Astrocyte (in vitro differentiated cells and primary cell): ENCODE measurements at regions not wholly inside any gene's neighbourhood (a gene's known extent, or its start where the extent isn't known, plus 50 kb on each side); places are given as distances from the start of the nearest gene placed in this dataset.

Experiments
- DNase-seq: peaks from one replicate; pipeline ENCODE4 v3.0.0-alpha.2; 2010; ENCODE audit warnings: low read depth
- FAIRE-seq: peaks from 2 replicates; lab custom pipeline; 2011; peaks lifted over from hg19 to GRCh38; lab: Jason Lieb, UNC
- H2AFZ ChIP-seq: 2 replicates; pipeline ENCODE4 v1.6.0; 2012; ENCODE audit warnings: low read depth, low read length, inconsistent platforms
- H3K27ac ChIP-seq: 2 replicates; pipeline ENCODE4 v1.5.1; 2011; ENCODE audit warnings: low read depth, low read length, inconsistent platforms
- H3K27me3 ChIP-seq: 2 replicates; pipeline ENCODE4 v1.6.0; 2011; ENCODE audit warnings: low read length, inconsistent platforms; ENCODE audit not compliant: insufficient read depth
- H3K36me3 ChIP-seq: 2 replicates; pipeline ENCODE4 v1.5.1; 2011; ENCODE audit warnings: low read length, inconsistent platforms; ENCODE audit not compliant: insufficient read depth
- H3K4me1 ChIP-seq: 2 replicates; pipeline ENCODE4 v1.5.1; 2011; ENCODE audit warnings: low read length, inconsistent platforms; ENCODE audit not compliant: insufficient read depth
- H3K4me2 ChIP-seq: 2 replicates; pipeline ENCODE4 v1.6.0; 2012; ENCODE audit warnings: low read length, inconsistent platforms
- H3K4me3 ChIP-seq: 2 replicates; pipeline ENCODE4 v1.5.1; 2011; ENCODE audit warnings: low read depth, mild to moderate bottlenecking, low read length, inconsistent platforms; ENCODE audit not compliant: insufficient read depth
- H3K79me2 ChIP-seq: 2 replicates; pipeline ENCODE4 v1.6.0; 2012; ENCODE audit warnings: mild to moderate bottlenecking, low read length, inconsistent platforms; ENCODE audit not compliant: insufficient read depth
- H3K9ac ChIP-seq: 2 replicates; pipeline ENCODE4 v1.6.0; 2012; ENCODE audit warnings: mild to moderate bottlenecking, low read length, inconsistent platforms
- H3K9me3 ChIP-seq: 2 replicates; pipeline ENCODE4 v1.5.1; 2012; ENCODE audit warnings: low read depth, mild to moderate bottlenecking, low read length, inconsistent platforms; ENCODE audit not compliant: insufficient read depth
- H4K20me1 ChIP-seq: 2 replicates; pipeline ENCODE4 v1.6.0; 2012; ENCODE audit warnings: low read length, inconsistent platforms; ENCODE audit not compliant: insufficient read depth
- H3K27ac Mint-ChIP-seq: one replicate; pipeline ENCODE4 v1.8.0; 2021; ENCODE audit warnings: mild to moderate bottlenecking, mixed read lengths; ENCODE audit not compliant: unreplicated experiment
- H3K27me3 Mint-ChIP-seq: one replicate; pipeline ENCODE4 v1.8.0; 2021; ENCODE audit warnings: low read depth, mixed read lengths; ENCODE audit not compliant: unreplicated experiment
- H3K36me3 Mint-ChIP-seq: one replicate; pipeline ENCODE4 v1.8.0; 2021; ENCODE audit warnings: low read depth, mixed read lengths; ENCODE audit not compliant: unreplicated experiment
- H3K4me1 Mint-ChIP-seq: one replicate; pipeline ENCODE4 v1.8.0; 2021; ENCODE audit warnings: low read depth, mixed read lengths; ENCODE audit not compliant: unreplicated experiment
- H3K4me3 Mint-ChIP-seq: one replicate; pipeline ENCODE4 v1.8.0; 2021; ENCODE audit warnings: mild to moderate bottlenecking, moderate library complexity, mixed read lengths; ENCODE audit not compliant: unreplicated experiment
- H3K9me3 Mint-ChIP-seq: one replicate; pipeline ENCODE4 v1.8.0; 2021; ENCODE audit warnings: mild to moderate bottlenecking, mixed read lengths; ENCODE audit not compliant: unreplicated experiment
- EZH2 ChIP-seq: IDR thresholded peaks from 2 replicates; pipeline ENCODE4 v1.6.1; 2012; ENCODE audit warnings: mild to moderate bottlenecking, low read length, inconsistent platforms; ENCODE audit not compliant: insufficient read depth
- TF ChIP-seq, protein P1 (sequence below): IDR thresholded peaks from 2 replicates; pipeline ENCODE4 v1.5.1; 2011; ENCODE audit warnings: low read depth, mild to moderate bottlenecking, inconsistent platforms, low read length, moderate library complexity; ENCODE audit not compliant: insufficient read depth

DNA sequence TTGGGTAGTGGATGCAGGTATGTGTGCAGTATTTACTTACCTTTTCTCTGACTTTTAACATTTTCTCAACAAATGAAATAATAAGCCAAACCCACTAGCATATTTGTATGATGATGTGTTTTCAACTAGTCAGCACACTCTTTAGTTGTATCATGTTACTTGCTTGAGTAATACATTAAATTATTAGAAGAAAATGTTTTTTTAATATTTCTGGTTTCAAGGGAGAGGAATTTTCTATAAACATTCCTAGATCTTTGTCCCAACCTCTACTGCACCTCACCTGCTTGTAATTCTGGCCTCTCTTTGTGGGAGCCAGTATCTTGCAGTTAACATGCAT, 161.8 kb upstream of the CBLB start:
- peak; percentile 72 for FAIRE-seq
- Histone ChIP-seq H3K4me1 (no peaks in the 10 kb centered on the region), H3K79me2 (no peaks in the 10 kb centered on the region), H3K27me3 (no peaks in the 10 kb centered on the region), H4K20me1 (no peaks in the 10 kb centered on the region), H3K36me3 (no peaks in the 10 kb centered on the region), H3K9me3 (no peaks in the 10 kb centered on the region), H2AFZ (no peak overlapping the region), H3K27ac (peak overlapping the region; percentile 35), H3K9ac (no peak overlapping the region), H3K4me2 (peak overlapping the region; percentile 24), H3K4me3 (no peak overlapping the region)
- no peak for TF ChIP-seq EZH2
- TF ChIP-seq, protein P1, sequence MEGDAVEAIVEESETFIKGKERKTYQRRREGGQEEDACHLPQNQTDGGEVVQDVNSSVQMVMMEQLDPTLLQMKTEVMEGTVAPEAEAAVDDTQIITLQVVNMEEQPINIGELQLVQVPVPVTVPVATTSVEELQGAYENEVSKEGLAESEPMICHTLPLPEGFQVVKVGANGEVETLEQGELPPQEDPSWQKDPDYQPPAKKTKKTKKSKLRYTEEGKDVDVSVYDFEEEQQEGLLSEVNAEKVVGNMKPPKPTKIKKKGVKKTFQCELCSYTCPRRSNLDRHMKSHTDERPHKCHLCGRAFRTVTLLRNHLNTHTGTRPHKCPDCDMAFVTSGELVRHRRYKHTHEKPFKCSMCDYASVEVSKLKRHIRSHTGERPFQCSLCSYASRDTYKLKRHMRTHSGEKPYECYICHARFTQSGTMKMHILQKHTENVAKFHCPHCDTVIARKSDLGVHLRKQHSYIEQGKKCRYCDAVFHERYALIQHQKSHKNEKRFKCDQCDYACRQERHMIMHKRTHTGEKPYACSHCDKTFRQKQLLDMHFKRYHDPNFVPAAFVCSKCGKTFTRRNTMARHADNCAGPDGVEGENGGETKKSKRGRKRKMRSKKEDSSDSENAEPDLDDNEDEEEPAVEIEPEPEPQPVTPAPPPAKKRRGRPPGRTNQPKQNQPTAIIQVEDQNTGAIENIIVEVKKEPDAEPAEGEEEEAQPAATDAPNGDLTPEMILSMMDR = no peak
- H3K4me3 Mint-ChIP-seq = no peak overlapping the region
- peaks cover 4% of the 10 kb centered on the region for H3K27me3 Mint-ChIP-seq
- H3K4me1 Mint-ChIP-seq = peaks cover 3% of the 10 kb centered on the region
- no peaks in the 10 kb centered on the region for H3K36me3 Mint-ChIP-seq
- H3K27ac Mint-ChIP-seq = no peak overlapping the region
- DNase-seq = peak; percentile 60
- H3K9me3 Mint-ChIP-seq = no peaks in the 10 kb centered on the region

DNA sequence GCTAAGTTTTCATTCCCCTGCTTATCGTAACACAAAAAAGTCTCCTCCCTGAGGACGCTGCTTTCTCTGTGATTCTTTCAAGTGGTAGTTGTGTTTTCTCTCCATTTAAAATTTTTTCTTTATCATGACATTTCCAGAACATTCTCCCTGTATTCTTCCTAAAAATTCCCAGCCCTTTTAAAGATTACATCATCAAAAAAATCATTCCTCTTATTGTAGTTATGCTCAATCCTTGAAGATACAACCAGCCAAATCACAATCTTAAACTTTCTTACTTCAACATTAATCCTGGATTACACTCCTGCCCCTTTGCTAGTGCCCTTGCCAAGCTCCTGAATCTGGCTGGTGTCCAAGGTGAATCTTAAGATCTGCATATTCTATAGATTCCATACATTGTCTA, 163.7 kb upstream of the CBLB start:
- Histone ChIP-seq H3K4me1 (no peaks in the 10 kb centered on the region), H3K9me3 (no peaks in the 10 kb centered on the region), H3K4me2 (no peak overlapping the region), H3K27ac (no peak overlapping the region), H3K4me3 (no peak overlapping the region), H3K79me2 (no peaks in the 10 kb centered on the region), H3K9ac (no peak overlapping the region), H2AFZ (no peak overlapping the region), H4K20me1 (no peaks in the 10 kb centered on the region), H3K27me3 (no peaks in the 10 kb centered on the region), H3K36me3 (no peaks in the 10 kb centered on the region)
- Mint-ChIP-seq H3K36me3 (no peaks in the 10 kb centered on the region), H3K27me3 (peaks cover 4% of the 10 kb centered on the region), H3K4me3 (no peak overlapping the region), H3K27ac (no peak overlapping the region), H3K9me3 (no peaks in the 10 kb centered on the region), H3K4me1 (peaks cover 3% of the 10 kb centered on the region)
- DNase-seq (no peak), FAIRE-seq (peak; percentile 56)
- no peak for TF ChIP-seq EZH2
- TF ChIP-seq, protein P1 = no peak

DNA sequence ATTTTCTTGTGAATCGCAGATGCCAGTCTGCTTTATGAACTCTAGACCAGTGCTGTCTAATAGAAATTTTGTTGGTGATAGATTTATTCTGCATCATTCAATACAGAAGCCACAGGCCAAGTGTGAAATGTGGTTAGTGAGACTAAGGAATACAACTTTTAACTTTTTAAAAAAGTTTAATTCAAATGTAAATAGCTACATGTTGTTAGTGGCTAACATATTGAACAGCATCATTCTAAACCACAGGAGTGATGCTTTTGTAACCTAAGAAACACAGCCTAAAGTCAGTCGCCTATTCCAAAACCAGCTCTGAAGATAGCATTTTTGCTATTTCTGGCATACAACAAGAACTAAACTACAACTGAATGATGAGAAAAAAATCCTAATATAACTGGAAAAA, 164.8 kb upstream of the CBLB start:
- FAIRE-seq = no peak
- Histone ChIP-seq H2AFZ (no peak overlapping the region), H3K4me2 (no peak overlapping the region), H3K36me3 (no peaks in the 10 kb centered on the region), H3K4me1 (no peaks in the 10 kb centered on the region), H4K20me1 (no peaks in the 10 kb centered on the region), H3K27me3 (no peaks in the 10 kb centered on the region), H3K79me2 (no peaks in the 10 kb centered on the region), H3K4me3 (no peak overlapping the region), H3K27ac (no peak overlapping the region), H3K9ac (no peak overlapping the region), H3K9me3 (no peaks in the 10 kb centered on the region)
- Mint-ChIP-seq H3K4me3 (no peak overlapping the region), H3K9me3 (no peaks in the 10 kb centered on the region), H3K36me3 (no peaks in the 10 kb centered on the region), H3K4me1 (peaks cover 3% of the 10 kb centered on the region), H3K27ac (no peak overlapping the region), H3K27me3 (peaks cover 4% of the 10 kb centered on the region)
- TF ChIP-seq, protein P1 = no peak
- TF ChIP-seq EZH2 = no peak
- no peak for DNase-seq
